HG03571 (cell line): ENCODE measurements at regions not wholly inside any gene's neighbourhood (a gene's known extent, or its start where the extent isn't known, plus 50 kb on each side); places are given as distances from the start of the nearest gene placed in this dataset.

Source experiments
- ATAC-seq: cut with Tn5 transposase; IDR thresholded peaks from one replicate; pipeline ENCODE4 v1.9.1; 2021; ENCODE audit not compliant: unreplicated experiment

DNA sequence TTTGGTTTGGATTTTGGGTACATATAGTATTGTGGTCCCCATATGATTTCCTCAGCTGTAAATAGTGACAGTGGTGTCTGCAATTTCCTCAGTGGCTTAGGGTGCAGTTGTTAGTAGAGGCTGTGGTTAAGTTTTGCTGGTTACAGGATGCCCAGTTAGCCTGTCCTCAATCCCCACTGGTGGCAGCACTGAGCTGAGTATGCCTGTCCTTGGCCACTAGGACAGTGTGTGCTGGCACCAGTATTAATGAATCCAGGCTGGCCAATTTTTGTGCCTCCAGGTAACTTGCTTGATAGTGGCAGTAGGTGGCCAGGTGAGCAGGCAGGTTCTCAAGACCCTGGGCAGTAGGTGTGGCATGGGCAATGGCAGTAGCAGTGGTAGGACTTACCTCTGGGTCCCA, 973.1 kb downstream of the TMEM182 start:
- no peak for ATAC-seq

- no peak for ATAC-seq
Measured at GRCh38 chr2:103738108-103738507, 976.3 kb downstream of the TMEM182 start.

DNA sequence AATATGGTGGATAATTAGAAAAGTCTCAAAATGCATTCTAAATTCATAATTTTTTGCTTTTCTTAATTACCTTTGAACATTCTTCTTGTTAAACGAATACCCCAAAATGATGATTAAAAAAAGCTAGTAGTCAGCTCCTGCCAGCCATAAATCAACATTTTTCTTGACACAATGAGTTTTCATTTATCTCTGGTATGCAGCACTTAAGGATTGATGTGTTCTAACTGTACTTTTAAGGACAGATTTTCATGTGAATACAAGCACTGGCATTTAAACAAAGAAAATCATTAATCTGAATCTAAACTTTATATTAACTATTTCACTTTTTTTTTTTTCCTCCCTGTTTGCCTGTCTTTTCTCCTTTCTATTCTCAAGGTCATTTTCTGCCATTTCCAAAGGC, 976.8 kb downstream of the TMEM182 start:
- no peak for ATAC-seq

- ATAC-seq = no peak
Measured at GRCh38 chr2:103739186-103739585, 977.4 kb downstream of the TMEM182 start.

DNA sequence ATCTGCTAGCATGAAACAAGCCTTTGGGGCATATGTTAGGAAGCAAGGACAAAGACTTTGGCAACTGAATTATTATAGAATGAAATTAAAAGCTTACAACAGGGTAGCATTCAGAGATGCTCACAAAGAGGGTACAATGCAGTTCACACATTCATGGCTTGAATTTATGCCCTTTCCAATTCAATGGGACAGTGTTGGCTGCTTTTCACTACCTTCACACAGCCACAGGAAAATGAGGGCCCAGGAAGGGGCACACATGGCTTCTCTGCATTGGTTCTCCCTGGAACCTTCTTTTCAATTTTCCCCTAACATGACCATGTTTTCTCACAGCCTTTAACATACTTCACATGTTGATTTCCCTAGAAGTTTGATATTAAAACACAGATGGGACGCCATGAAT, 978.1 kb downstream of the TMEM182 start:
- ATAC-seq = no peak

GRCh38 chr2:103740631-103741030, 978.8 kb downstream of the TMEM182 start:
- no peak for ATAC-seq

- no peak for ATAC-seq
Measured at GRCh38 chr2:103743195-103743594, 981.4 kb downstream of the TMEM182 start.

DNA sequence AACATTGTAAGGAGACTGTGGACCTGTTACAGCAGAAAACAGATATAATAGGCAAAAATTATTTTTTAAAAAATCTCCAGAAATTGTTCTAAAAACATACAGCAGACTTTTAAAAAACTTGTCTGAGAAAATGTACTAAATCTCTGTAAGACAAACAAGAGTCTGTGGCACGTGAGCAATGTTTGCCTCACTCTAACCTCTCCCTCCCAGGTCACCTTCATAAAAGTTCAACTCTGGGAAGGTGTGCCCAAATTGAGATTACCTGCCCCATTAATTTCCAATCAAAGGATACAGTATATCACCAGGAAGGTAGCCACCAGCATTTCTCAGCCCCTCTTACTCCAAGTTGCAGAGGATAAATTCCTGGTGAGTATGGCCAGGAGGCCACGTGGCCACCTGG, 992.7 kb downstream of the TMEM182 start:
- no peak for ATAC-seq

DNA sequence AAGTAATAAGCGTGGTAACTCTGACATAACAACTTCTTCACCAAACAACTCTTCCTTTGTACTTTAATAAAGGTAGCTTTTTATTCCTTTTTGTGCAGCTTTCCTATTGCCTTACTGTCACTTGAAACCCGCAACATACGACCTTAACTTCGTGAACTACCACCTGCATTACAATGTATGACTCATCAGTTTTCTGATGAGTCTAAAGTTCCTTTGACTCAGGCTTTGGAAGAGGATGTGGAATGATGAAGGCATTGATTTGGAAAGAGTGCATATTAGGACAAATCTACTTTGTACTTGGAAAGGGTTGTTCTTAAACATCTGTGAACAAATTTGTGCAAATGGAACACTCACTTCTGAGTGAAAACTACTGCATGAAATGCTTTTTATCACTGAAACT, 1012.1 kb downstream of the TMEM182 start:
- ATAC-seq = no peak

DNA sequence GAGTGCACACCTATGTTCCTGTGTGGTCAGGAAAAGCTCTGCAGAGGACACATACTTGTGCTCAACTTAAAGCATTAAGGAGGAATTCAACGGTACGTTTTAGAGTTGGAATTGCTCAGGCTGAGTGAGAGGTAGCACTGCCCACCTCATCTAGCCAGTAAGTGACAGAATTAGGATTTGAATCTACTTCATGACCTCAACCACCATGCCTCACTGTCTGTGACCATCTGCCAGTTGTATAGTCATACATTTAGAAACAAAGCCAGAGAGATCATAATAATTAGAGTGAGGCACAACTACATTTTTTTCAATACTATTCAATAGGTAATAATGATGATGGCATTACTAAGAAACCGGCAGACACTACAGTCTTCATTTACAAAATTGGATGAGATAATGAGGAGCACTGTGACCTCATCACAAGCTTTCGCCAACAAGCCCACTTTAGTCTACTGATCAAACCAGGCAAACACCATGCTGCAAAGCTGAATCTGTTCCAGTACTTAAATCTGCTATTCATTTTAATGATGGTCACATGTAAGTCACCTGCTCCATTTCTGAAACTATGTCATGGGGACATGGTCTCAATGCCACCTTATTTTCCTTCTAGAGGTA, 1018.4 kb downstream of the TMEM182 start:
- no peak for ATAC-seq

DNA sequence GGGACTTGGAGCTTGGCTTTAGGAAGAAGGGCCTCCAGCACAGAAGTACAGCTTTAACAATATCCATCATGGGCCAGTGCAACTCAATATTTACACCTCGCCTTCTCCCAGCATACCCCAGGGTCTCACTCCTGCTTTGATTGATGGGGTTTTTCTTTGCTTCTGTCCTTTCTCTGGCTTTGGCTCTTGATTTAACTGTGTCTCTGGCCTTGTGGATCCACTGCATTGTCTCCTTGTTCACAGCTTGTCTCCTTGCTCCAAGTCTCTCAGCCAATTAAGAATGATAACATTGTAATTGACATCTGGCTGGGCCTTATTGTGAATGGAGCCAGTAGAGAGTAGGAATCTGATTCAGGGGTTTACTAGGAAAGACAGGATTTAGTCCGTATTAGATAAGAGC, 1019.5 kb downstream of the TMEM182 start:
- no peak for ATAC-seq

- no peak for ATAC-seq
Measured at GRCh38 chr2:103784261-103784660, 1022.4 kb downstream of the TMEM182 start.

DNA sequence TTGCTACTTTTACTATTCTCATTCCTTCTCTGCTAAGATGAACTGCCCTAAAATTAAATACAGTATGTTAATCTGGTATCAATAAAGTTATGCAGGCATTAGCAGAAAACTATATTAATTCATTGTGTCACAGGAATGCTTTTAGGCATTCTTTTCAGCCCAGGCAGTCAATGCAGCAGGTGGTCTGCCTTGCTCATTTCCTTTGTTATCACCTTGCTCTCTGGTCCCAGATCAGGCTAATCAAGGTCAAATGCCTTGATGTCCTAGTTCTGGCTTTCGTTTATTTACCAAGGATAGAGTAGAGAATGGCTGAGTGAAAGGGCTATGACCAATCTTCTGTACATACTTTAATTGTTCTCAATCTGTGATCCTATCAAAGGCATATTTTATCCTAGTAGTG, 1023.6 kb downstream of the TMEM182 start:
- ATAC-seq = no peak

DNA sequence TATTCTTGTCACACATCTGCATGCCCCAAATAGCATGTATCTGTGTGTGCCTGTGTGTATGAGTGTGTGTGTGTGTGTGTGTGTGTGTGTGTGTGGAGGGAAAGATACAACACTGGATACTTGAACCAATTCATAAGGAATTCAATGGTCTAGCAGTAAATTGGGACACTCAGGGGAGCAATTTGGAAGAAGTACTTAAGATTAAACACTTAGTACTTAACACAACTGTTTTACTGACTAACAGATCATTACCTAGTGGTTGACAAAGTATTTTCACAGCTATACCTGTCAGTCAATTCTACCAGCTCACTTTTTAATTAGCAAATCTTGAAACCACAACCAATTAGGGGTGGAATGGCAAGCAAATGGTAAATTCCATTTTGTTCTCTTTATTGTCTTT, 1024.1 kb downstream of the TMEM182 start:
- no peak for ATAC-seq

GRCh38 chr2:103788389-103788788, 1026.6 kb downstream of the TMEM182 start:
- ATAC-seq = no peak

DNA sequence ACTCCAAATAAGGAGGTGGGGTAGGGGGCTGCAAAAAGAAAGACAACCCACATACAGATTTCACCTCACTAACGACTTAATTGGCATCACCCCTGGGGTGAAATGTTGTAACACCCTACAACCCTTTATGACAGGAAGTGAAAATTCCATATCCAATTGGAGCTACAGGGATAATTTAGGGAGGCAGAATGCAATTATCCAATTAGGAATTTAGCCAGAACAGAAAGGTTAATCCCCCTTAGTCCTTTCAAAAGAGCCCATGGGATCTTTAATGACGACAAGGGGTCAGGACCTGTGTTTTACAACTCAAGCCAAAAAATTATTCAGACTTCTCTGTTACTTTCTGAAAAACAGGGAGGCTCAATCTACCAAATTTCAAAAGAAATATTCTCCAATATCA, 1027.1 kb downstream of the TMEM182 start:
- no peak for ATAC-seq

GRCh38 chr2:103789381-103790095, 1027.7 kb downstream of the TMEM182 start:
- ATAC-seq = no peak

DNA sequence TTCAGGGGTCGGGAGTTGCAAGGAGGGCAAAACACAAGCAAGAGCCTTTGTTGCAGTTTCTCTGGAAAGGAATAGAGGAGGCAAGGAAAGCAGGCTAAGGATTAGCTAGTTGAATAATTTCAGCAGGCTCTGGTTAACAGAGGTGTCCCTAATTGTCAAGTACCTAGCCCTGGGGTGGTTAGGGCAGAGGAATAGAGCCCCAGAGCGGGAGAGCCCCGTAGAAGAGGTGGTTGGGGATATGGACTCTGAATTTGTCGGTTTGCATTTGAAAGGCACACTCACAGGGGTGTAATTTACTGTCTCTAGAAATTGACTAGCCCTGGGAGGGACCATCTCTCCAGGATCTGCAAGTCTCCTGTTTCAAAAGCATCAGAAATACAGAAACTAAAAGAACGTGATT, 1030.2 kb downstream of the TMEM182 start:
- ATAC-seq = no peak

DNA sequence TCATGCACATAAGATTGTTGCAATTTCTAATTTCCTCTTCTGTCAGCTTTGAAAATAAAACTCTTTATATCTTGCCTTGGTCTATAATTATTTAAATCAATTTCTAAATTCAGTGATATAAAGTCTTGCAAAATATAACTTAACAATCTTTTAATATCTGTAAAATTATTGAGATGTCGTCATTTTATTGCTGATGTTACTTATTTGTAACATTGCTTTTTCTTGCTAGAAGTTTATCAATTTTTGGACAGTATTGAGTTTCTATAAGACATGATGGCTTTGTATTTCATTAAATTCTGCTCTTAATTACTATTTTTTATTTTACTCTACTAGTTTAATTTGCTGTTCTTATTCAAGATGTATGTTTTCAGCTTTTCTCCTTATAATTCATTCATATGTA, 1036.5 kb downstream of the TMEM182 start:
- no peak for ATAC-seq

- no peak for ATAC-seq
Measured at GRCh38 chr2:103804013-103804412, 1042.2 kb downstream of the TMEM182 start.

DNA sequence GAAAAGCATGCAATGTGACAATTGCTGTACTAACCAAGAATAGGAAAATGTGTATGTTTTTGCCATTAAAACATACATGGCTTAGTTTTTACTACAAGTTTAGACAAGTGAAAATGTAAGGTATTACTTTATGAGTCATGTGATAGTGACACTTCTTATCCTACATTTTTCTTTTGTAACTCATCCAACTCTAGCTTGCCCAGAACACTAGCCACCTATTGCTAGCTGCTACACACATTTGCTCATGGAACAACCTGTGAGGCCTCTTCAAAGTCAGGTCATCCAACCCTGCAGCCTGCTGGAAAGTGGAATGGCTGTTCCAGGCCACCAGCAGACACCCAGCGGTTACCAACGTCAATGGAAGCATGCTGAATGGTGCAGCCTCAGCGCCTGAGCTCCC, 1043.9 kb downstream of the TMEM182 start:
- no peak for ATAC-seq

- no peak for ATAC-seq
Measured at GRCh38 chr2:103808814-103809213, 1045.1 kb upstream of the POU3F3 start.

- no peak for ATAC-seq
Measured at GRCh38 chr2:103809415-103809814, 1044.5 kb upstream of the POU3F3 start.
